ENCODE measurements at regions not wholly inside any gene's neighbourhood (a gene's known extent, or its start where the extent isn't known, plus 50 kb on each side); places are given as distances from the start of the nearest gene placed in this dataset.

GRCh38 chr17:70825321-70826125, 656.2 kb downstream of the KCNJ2 start:
- DNase-seq (ENCODE audit: low spot score in 2 of 2), result no peak
- intact Hi-C loops (cut with DNase I; ENCODE audit: low total_unique reads), result no loop called here
- TF ChIP-seq CTCF (IDR thresholded peaks at IDR 0.05) (no peak), POLR2A (IDR thresholded peaks at IDR 0.05) (no peak)
- 15 to 21% methylated on average over 2 of the region's 2 CpGs for WGBS, 2 donors
- H3K4me3 ChIP-seq (ENCODE audit: low read depth, poor library complexity, severe bottlenecking), result no peak overlapping the region

- H3K4me3 ChIP-seq (ENCODE audit: low read depth, poor library complexity, severe bottlenecking), result no peak overlapping the region
- intact Hi-C loops (cut with DNase I; ENCODE audit: low total_unique reads), result no loop called here
- no peak for TF ChIP-seq CTCF (IDR thresholded peaks at IDR 0.05)
- no peak for TF ChIP-seq POLR2A (IDR thresholded peaks at IDR 0.05)
- no peak for DNase-seq (ENCODE audit: low spot score in 2 of 2)
Measured at GRCh38 chr17:70829876-70830275, 660.5 kb downstream of the KCNJ2 start.

DNA sequence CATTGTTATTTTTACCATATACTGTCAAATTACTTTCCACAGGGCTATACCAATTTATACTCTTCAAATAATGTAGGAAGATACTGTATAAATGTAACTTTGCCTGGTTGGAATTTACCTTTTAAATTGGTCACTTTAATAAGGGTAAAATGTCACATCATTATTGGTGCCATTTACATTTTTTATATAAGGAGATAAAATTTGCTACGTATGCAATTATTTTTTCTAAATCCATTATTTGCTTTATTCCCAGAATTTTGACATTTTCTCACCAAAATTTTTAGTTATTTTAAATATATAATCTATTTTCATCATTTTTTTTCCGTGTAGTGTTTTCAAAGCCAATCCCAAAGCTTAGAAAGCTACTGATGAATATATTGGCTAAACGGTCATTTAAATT, 664.7 kb downstream of the KCNJ2 start:
- TF ChIP-seq CTCF (IDR thresholded peaks at IDR 0.05) (no peak), POLR2A (IDR thresholded peaks at IDR 0.05) (no peak)
- intact Hi-C loops (cut with DNase I; ENCODE audit: low total_unique reads), result no loop called here
- 89 to 93% methylated on average over 3 of the region's 3 CpGs for WGBS, 2 donors
- no peak overlapping the region for H3K4me3 ChIP-seq (ENCODE audit: low read depth, poor library complexity, severe bottlenecking)
- no peak for DNase-seq (ENCODE audit: low spot score in 2 of 2)

DNA sequence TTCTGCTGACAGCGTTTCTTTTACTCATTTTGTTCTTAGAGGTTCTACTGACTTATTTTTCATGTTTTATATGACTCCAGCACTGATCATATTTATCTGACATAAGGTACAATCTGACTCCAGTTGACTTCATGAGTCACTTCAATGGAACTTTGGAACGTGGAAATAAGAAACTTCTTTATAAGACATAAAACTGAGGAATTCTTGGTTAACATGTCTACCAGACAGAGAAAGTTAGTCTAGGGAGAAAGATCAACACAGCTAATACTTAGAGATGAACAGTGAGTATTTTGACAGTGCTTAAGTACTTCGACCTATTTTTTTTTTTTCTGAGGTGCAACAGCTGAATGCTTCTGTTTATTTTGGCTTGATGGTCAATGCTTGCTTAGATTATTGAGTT, 679.5 kb downstream of the KCNJ2 start:
- no peak for DNase-seq (ENCODE audit: low spot score in 2 of 2)
- intact Hi-C loops (cut with DNase I; ENCODE audit: low total_unique reads), result no loop called here
- H3K4me3 ChIP-seq (ENCODE audit: low read depth, poor library complexity, severe bottlenecking), result no peak overlapping the region
- 63 to 67% methylated on average over 3 of the region's 3 CpGs for WGBS, 2 donors
- TF ChIP-seq CTCF (IDR thresholded peaks at IDR 0.05) (no peak), POLR2A (IDR thresholded peaks at IDR 0.05) (no peak)

DNA sequence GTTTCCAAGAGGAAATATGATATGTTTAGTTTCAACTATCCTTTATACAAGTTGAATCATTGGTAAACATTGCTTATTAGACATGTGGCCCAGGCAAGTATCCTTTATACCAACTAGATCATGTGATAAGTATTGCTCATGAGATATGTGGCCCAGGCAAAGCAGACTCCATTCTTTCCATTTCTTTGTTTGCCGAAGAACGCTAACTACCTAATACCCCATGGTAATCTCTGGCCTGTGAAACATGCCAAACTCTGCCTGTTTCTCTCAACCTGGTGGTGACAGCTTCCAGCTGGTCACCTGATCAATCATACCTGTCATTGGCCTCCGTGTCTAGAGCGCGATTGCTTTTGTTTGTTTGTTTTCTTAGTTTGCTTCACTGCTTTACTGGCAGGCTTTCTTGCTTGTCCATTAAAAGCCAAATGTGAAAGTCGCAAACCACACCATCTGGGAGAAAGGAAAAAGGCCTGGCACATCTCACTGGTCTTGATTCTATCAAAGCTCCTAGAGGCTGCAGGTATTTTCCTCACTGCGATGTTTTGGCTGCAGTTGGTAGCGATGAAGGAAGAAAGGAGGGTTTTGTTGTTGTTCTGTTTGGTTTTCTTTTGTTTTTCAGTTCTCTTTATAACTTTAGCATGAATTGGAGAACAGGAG, 686.2 kb downstream of the KCNJ2 start:
- no peak for DNase-seq (ENCODE audit: low spot score in 2 of 2)
- WGBS, 2 donors, result 81 to 88% methylated on average over 8 of the region's 8 CpGs
- TF ChIP-seq CTCF (IDR thresholded peaks at IDR 0.05) (no peak), POLR2A (IDR thresholded peaks at IDR 0.05) (no peak)
- intact Hi-C loops (cut with DNase I; ENCODE audit: low total_unique reads), result no loop called here
- H3K4me3 ChIP-seq (ENCODE audit: low read depth, poor library complexity, severe bottlenecking), result no peak overlapping the region
